Activated T-cell treated with anti-CD3 and anti-CD28 coated beads, Interleukin-2, amount 50 U/mL, for 4 hours (primary cell): ENCODE measurements at regions not wholly inside any gene's neighbourhood (a gene's known extent, or its start where the extent isn't known, plus 50 kb on each side); places are given as distances from the start of the nearest gene placed in this dataset.

ENCODE experiments used
- ATAC-seq, 2 donors: fragments of 200-7000 bp; cut with Tn5 transposase; one replicate each; pipeline ENCODE4 v1.10.0; 2021
- DNase-seq: peaks from one replicate; pipeline ENCODE4 v3.0.0-alpha.2; 2020
- H3K27me3 Mint-ChIP-seq: one replicate; pipeline ENCODE4 v1.8.0; 2021; ENCODE audit warnings: low read depth, mixed read lengths
- H3K36me3 Mint-ChIP-seq: one replicate; pipeline ENCODE4 v1.8.0; 2022; ENCODE audit warnings: mixed read lengths; ENCODE audit not compliant: insufficient read depth
- H3K4me1 Mint-ChIP-seq: one replicate; pipeline ENCODE4 v1.8.0; 2021; ENCODE audit warnings: low read depth, mixed read lengths
- H3K4me3 Mint-ChIP-seq: one replicate; pipeline ENCODE4 v1.8.0; 2021; ENCODE audit warnings: mild to moderate bottlenecking, moderate library complexity, mixed read lengths
- H3K9me3 Mint-ChIP-seq: one replicate; pipeline ENCODE4 v1.8.0; 2021; ENCODE audit warnings: mixed read lengths

GRCh38 chr2:205937211-205937610 is 148.8 kb downstream of the INO80D start:
- DNase-seq (no peak), ATAC-seq (no peak)
- H3K4me3 Mint-ChIP-seq = no peak overlapping the region
- no peaks in the 10 kb centered on the region for H3K4me1 Mint-ChIP-seq
- no peaks in the 10 kb centered on the region for H3K9me3 Mint-ChIP-seq
- no peaks in the 10 kb centered on the region for H3K36me3 Mint-ChIP-seq
- peaks cover 12% of the 10 kb centered on the region for H3K27me3 Mint-ChIP-seq

GRCh38 chr2:205936446-205936845 is 149.5 kb downstream of the INO80D start:
- Mint-ChIP-seq H3K9me3 (no peaks in the 10 kb centered on the region), H3K4me1 (no peaks in the 10 kb centered on the region), H3K36me3 (no peaks in the 10 kb centered on the region), H3K4me3 (no peak overlapping the region), H3K27me3 (peaks cover 12% of the 10 kb centered on the region)
- ATAC-seq = no peak
- DNase-seq = no peak

- no peaks in the 10 kb centered on the region for H3K9me3 Mint-ChIP-seq
- H3K4me1 Mint-ChIP-seq = no peaks in the 10 kb centered on the region
- peaks cover 19% of the 10 kb centered on the region for H3K27me3 Mint-ChIP-seq
- H3K36me3 Mint-ChIP-seq = no peaks in the 10 kb centered on the region
- ATAC-seq (no peak), DNase-seq (no peak)
- H3K4me3 Mint-ChIP-seq = no peak overlapping the region
Measured at GRCh38 chr2:205934443-205934842, 151.5 kb downstream of the INO80D start.

- no peak for ATAC-seq
- Mint-ChIP-seq H3K4me1 (no peaks in the 10 kb centered on the region), H3K9me3 (no peaks in the 10 kb centered on the region), H3K36me3 (no peaks in the 10 kb centered on the region), H3K27me3 (peaks cover 21% of the 10 kb centered on the region), H3K4me3 (no peak overlapping the region)
- no peak for DNase-seq
Measured at GRCh38 chr2:205932861-205933260, 153.1 kb downstream of the INO80D start.

GRCh38 chr2:205931388-205931787 is 154.6 kb downstream of the INO80D start:
- Mint-ChIP-seq H3K27me3 (peaks cover 32% of the 10 kb centered on the region), H3K4me3 (no peak overlapping the region), H3K9me3 (no peaks in the 10 kb centered on the region), H3K36me3 (no peaks in the 10 kb centered on the region), H3K4me1 (peaks cover 2% of the 10 kb centered on the region)
- ATAC-seq (no peak), DNase-seq (no peak)

GRCh38 chr2:205930209-205930608 is 155.8 kb downstream of the INO80D start:
- no peak for DNase-seq
- Mint-ChIP-seq H3K9me3 (no peaks in the 10 kb centered on the region), H3K4me3 (no peak overlapping the region), H3K36me3 (no peaks in the 10 kb centered on the region), H3K4me1 (peaks cover 8% of the 10 kb centered on the region), H3K27me3 (peaks cover 39% of the 10 kb centered on the region)
- ATAC-seq = no peak

- Mint-ChIP-seq H3K9me3 (no peaks in the 10 kb centered on the region), H3K36me3 (no peaks in the 10 kb centered on the region), H3K4me3 (no peak overlapping the region), H3K4me1 (peaks cover 8% of the 10 kb centered on the region), H3K27me3 (peaks cover 44% of the 10 kb centered on the region)
- DNase-seq = no peak
- ATAC-seq = no peak
Measured at GRCh38 chr2:205929246-205929942, 156.6 kb downstream of the INO80D start.

GRCh38 chr2:205925373-205926337 is 160.3 kb downstream of the INO80D start:
- peaks cover 8% of the 10 kb centered on the region for H3K4me1 Mint-ChIP-seq
- DNase-seq (peak; percentile 58), ATAC-seq (peak; percentile 88 to 92)
- no peaks in the 10 kb centered on the region for H3K36me3 Mint-ChIP-seq
- peak overlapping the region; percentile 4 for H3K4me3 Mint-ChIP-seq
- H3K27me3 Mint-ChIP-seq = peaks cover 45% of the 10 kb centered on the region
- H3K9me3 Mint-ChIP-seq = no peaks in the 10 kb centered on the region

- peaks cover 8% of the 10 kb centered on the region for H3K4me1 Mint-ChIP-seq
- H3K27me3 Mint-ChIP-seq = peaks cover 40% of the 10 kb centered on the region
- H3K4me3 Mint-ChIP-seq = no peak overlapping the region
- DNase-seq = no peak
- H3K9me3 Mint-ChIP-seq = no peaks in the 10 kb centered on the region
- ATAC-seq = no peak
- H3K36me3 Mint-ChIP-seq = no peaks in the 10 kb centered on the region
Measured at GRCh38 chr2:205924676-205925075, 161.3 kb downstream of the INO80D start.

GRCh38 chr2:205915130-205915524 is 170.8 kb downstream of the INO80D start:
- ATAC-seq (no peak), DNase-seq (no peak)
- no peaks in the 10 kb centered on the region for H3K4me1 Mint-ChIP-seq
- peaks cover 9% of the 10 kb centered on the region for H3K27me3 Mint-ChIP-seq
- no peak overlapping the region for H3K4me3 Mint-ChIP-seq
- H3K36me3 Mint-ChIP-seq = no peaks in the 10 kb centered on the region
- H3K9me3 Mint-ChIP-seq = no peaks in the 10 kb centered on the region

- Mint-ChIP-seq H3K4me1 (no peaks in the 10 kb centered on the region), H3K4me3 (no peak overlapping the region), H3K36me3 (no peaks in the 10 kb centered on the region), H3K9me3 (no peaks in the 10 kb centered on the region), H3K27me3 (peaks cover 15% of the 10 kb centered on the region)
- ATAC-seq = no peak
- DNase-seq = no peak
Measured at GRCh38 chr2:205914213-205915129, 171.5 kb downstream of the INO80D start.

GRCh38 chr2:205913668-205914067 is 172.3 kb downstream of the INO80D start:
- no peaks in the 10 kb centered on the region for H3K36me3 Mint-ChIP-seq
- DNase-seq (no peak), ATAC-seq (no peak)
- no peaks in the 10 kb centered on the region for H3K4me1 Mint-ChIP-seq
- peaks cover 17% of the 10 kb centered on the region for H3K27me3 Mint-ChIP-seq
- H3K9me3 Mint-ChIP-seq = no peaks in the 10 kb centered on the region
- no peak overlapping the region for H3K4me3 Mint-ChIP-seq

- Mint-ChIP-seq H3K4me3 (no peak overlapping the region), H3K9me3 (no peaks in the 10 kb centered on the region), H3K4me1 (no peaks in the 10 kb centered on the region), H3K27me3 (peaks cover 26% of the 10 kb centered on the region), H3K36me3 (no peaks in the 10 kb centered on the region)
- DNase-seq = no peak
- ATAC-seq = no peak
Measured at GRCh38 chr2:205911306-205911705, 174.7 kb downstream of the INO80D start.

- Mint-ChIP-seq H3K27me3 (peaks cover 26% of the 10 kb centered on the region), H3K36me3 (no peaks in the 10 kb centered on the region), H3K4me3 (no peak overlapping the region), H3K9me3 (no peaks in the 10 kb centered on the region), H3K4me1 (no peaks in the 10 kb centered on the region)
- DNase-seq (no peak), ATAC-seq (no peak)
Measured at GRCh38 chr2:205909184-205909572, 176.8 kb downstream of the INO80D start.
